Stimulated activated CD8-positive, alpha-beta memory T cell treated with anti-CD3 and anti-CD28 coated beads, Interleukin-4, amount 100 ng/mL, for 48 hours (primary cell): ENCODE measurements at regions not wholly inside any gene's neighbourhood (a gene's known extent, or its start where the extent isn't known, plus 50 kb on each side); places are given as distances from the start of the nearest gene placed in this dataset.

Experiments
- DNase-seq: peaks from one replicate; pipeline ENCODE4 v3.0.0-alpha.2; 2020

DNA sequence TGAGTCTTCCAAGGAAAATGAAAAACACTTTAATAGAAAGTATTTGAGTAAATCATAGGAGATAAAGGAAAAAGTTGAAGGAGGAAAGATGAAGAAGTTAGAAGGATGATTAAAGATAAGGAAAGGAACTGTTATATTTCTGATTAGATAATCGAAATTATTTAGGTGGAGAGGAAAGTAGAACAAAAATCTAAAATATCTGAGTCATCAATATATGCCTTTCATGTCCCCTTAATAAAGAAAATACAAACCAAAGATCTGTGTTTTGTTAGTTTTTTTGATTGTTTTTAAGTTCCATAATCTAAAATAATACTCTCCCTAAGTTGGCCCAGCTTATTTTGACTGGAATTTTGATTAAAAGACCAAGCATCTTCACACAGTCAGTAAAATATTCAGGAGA is 412.9 kb upstream of the DDX18 start:
- no peak for DNase-seq

DNA sequence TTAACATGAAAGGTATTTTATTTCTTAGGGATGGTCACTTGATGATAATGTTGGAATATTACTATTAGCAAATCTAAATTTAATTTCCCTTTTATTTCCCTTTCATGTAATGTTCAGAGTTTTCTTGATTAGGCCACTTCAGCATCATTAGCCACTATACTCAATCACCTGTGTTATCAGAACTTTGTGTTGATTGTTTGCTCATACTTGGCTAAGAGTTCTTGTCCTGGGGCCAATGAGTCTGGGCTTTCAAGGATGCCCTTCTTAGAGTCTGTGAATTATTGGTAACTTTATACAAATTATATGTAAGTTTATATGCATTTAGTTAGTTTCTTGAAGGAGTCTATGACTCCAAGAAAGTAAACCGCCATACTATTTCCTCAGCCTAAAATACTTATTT is 408.0 kb upstream of the DDX18 start:
- DNase-seq, result no peak

DNA sequence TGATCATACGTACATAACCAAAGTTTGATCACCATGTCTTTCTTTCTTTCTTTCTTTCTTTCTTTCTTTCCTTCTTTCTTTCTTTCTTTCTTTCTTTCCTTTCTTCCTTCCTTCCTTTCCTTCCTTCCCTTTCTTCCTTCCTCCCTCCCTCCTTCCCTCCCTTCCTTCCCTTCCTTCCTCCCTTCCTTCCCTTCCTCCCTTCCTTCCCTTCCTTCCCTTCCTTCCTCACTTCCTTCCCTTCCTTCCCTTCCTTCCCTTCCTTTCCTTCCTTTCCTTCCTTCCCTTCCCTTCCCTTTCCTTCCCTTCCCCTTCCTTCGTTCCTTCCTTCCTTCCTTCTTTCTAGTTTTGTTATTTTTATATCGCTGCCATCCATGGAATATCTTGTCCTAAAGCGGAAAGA is 406.7 kb upstream of the DDX18 start:
- no peak for DNase-seq

DNA sequence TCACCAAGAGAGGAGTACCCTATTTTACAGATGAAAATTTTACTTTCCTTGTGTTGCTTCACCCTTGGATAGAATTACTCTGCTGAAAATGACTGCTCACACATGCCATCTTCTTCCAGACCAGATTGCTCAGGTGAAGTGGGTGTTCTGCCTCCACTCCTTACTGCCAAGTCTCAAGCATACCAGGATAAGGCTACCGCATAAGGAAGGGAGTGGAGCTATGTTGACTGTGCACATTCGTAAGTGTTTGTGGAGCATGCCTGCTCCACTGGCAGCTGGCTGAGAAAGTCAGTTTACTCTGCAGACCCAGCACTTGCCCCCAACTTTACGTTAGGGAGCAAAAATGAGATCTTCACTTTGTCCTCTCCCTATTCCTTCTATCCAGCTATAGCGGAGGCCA is 405.0 kb upstream of the DDX18 start:
- DNase-seq, result no peak

DNA sequence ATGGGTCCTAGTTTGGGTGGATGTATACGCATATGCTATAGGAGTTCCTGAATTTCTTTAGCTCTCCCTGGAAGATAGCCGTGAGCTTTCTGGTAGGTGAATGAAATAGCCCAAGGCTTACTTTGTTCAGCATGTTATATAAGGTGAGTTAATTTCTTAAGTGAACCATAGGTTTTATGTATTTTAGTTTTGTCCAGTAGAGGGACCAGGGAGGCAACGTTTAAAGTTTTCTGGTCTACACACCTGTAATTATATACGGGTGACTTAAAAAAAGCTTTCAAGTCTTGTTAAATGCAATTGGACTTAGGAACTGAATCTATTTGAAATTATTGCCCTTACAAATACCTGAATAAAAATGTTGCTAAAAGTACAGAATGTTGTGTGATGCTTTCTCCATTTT is 402.5 kb upstream of the DDX18 start:
- no peak for DNase-seq

DNA sequence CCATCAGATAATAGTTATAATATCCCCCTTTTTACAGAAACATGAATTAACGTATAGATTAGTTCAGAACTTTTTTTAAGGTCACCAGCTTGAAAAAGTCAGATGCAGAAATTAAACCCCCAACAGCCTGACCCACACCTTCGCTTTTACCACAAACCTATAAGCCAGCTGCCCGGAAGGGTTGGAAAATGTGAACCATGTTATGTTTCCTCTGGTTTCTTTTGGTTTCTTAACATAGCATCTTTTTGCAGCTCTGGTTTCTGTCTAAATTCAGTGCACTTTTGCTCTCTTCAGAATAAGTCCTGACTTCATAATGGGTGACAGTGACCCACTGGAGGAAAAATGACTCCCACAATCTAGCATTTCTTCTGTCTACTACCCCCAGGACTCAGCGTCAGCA is 381.7 kb upstream of the DDX18 start:
- no peak for DNase-seq

DNA sequence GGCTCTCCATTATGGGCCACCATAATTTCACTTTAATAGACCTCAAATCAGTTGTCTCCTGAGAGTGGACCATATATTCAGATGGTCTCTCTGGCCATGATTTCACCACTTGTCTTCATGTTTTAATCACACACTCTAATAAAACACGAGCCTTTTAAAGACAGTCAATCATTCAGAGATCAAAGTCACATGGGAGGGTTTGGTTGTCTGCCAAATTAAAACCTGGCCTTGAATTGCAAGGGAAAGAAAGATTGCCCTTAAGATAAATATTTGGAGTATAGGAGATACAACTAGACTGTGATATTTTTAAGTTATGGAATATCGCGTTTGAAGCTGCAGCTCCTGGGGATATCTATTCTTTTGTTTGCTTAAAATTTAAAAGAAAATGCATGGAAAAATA is 377.8 kb upstream of the DDX18 start:
- no peak for DNase-seq

DNA sequence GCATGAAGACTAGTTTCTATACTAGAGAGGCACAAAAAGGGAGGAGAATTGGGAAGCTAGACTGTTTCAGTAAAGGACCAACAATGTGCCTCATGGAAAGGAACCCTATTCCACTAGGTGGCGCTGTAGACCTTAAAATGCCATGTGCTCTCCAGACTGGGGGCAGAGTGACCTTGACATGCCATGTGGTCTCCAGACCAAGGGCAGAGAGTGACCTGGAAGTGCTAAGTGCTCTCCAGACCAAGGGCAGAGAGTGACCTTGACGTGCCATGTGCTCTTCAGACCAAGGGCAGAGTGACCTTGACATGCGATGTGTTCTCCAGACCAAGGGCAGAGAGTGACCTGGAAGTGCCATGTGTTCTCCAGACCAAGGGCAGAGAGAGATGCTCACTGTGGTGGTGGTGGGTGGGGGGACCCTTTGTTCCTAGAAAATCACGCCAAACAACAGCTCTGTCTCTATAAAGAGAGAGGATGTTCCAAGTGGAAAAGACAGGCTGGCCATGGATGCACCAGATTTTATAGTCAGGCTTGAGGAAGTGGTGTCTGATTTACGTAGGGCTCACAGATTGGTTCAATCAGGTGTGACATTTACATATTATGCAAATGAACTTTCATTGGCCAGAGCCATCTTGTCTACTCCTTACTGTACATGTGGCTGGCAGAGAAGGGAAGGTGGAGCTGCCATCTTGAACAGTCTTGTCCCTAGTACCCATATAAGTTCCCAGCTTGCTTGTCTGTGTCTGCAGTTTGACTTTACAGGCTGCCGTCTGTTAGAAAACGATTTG is 344.0 kb upstream of the DDX18 start:
- DNase-seq, result peak; percentile 44

DNA sequence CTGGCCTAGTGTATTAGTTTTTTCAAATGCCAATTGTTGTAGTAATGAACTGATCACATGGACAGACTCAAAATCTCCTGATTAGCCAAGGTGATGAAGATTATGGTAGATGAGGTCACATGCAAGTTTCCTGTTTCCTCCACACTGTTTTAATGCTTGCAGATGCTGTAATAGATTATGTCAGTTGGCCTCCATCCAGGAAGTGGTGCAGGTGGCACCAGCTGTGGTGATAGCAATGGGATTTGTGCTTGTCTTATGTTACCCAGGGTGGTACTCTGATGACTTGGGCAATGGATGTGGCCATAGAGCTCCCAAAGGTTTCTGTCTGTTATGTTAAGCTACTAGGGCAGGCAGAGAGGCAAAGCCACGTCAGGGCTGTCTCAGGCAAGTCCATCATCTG is 332.9 kb upstream of the DDX18 start:
- DNase-seq, result no peak

DNA sequence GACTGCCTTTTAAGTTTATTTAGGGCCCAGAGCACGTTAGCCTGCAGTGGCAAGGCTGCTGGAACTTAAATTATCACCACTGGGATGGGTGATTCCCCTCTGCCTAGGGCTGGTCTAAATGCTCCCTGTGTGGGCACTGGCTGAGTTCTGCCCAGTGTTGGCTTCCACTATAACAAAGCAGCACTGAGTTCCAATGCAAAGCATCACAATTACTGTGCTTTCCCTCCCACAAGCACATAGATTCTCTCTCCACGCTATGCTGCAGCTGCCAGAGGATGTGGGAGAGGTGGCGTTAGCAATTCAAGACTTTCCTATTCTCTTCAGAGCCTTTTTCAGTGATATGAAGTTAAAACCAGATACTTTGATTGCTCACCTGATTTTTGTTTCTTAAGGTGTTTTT is 328.9 kb upstream of the DDX18 start:
- DNase-seq, result no peak

DNA sequence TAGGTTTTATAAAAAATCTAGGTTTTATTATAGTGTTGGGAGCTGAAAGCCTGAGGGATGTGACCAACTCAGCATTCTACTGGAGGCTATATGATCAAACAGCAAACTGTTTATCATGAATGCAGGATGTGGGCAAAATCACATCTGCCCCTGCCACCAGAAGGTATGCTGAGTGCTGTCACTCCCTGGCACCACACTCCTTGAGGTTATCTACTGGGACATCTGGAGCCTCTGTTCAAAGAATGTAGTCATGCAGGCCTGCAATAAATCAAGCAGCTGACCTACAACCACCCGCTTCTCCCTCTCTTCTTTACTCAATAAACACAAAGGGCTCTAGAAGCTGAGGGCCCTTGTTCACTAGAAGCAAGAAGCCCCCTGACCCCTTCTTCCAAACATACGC is 328.4 kb upstream of the DDX18 start:
- no peak for DNase-seq

DNA sequence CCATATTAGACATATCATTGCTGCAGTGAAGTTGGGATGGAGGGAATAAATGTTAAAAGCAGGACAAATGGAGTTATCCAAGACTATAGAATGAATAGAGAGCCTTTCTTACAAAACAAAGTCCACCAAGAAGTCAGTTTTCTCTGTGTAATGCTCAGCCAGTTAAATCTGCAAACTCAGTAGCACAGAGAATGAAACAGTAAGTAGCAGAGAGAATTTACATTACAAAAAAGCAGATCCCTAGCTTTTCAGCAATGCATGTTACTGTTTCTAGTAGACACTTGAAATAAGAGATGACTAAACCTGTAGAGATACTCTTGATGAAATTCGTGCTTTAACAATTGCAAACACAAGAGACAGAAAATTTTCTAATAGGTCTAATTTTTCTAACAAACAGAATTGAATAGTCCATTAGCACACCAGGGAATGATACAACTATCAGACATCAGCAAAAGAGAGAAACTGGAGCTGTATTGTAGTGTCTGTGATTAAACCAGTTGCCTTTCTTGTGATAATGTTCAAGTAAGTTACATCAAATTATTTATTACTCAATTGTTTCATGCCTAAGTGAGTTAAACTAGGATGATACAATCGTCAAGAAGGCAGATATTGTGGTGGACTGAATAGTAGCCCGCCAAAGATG is 322.2 kb upstream of the DDX18 start:
- DNase-seq, result no peak

DNA sequence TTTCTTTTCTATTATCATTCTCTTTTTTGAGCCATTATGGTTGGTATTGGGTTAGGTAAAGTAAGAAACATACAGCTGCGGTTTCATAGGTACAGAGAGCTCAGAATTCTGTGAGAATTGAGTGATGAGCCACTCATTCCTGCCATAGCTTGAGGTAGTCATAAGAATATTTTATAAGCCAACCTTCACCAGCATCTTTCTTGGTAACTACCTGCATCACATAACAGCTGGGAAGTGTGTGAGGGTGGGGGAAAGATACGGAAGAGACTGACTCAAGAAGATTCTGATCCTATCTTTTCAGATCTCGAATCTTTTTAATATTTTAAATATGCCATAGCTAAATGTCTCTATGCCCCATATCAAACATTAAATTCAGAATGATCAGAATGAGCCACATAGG is 313.8 kb upstream of the DDX18 start:
- no peak for DNase-seq

DNA sequence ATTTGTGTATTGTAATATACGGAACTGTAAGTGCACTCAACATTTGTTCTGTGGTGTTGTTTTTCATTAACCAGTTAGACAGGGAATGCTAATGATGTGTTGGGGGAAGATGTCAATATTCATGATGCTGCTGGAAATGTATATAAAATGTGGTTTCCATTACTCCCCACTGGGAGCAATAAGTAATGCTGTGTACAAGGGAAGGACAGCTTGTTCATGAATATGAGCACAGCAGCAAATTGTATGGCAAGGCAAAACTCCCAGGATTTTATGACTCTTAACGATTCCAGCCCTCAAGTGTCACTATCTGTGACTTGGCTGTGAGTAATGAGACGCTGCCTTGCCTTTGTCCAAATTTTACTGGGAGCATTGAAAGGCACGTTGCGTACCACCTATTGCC is 312.4 kb upstream of the DDX18 start:
- no peak for DNase-seq

DNA sequence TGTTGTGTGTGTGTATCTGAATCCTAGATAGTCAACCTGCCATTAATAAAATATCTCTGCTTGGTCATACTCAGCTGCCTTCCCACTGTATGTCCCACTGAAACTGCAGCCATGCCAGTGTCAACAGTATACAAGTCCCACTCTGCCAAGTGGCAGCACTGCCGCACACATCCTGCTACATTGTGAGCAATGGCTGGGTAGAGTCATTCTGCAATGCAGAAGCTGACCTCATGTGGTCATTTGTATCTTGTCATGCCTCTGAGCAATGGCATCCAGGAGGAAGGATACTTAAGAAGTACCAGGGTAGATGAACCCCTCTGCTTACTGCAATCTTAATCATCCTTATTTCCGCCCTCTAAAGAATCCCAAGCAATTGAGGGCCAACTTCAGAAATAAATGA is 302.2 kb upstream of the DDX18 start:
- DNase-seq, result no peak

DNA sequence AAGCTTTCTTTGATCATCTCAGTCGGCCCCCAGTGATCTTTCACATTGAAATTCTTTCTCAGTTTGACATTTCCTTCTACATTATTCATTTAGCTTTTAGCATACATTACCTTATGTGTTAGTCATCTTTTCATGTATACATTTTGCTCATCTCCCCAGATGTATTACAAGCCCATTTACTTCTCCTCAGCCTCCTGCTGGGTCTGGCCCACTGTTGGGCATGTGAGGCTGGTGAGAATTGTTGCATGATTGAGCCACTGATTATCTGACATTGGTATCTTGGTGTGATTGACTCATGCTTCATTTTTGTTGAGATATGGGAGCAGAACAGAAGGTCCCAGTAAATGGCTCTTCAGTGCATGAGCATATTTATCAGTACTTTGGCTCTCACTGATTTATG is 300.1 kb upstream of the DDX18 start:
- no peak for DNase-seq

DNA sequence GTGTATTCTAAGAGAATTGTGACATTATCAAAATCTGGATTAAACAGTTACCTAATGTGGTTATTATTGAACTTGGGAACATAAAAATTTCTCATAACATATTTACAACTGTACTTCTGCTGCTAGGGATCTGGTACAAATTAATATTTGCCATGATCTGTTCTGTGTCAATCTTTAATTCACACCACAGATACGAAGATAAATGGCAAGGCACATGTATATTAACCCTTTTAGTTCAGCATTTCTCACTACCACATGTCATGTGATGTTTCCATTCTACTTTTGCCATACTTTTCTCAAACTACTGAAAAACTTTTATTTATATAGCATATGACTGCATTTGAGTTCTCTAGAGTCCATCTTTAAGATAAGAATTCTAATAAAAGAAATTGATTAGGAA is 295.3 kb upstream of the DDX18 start:
- no peak for DNase-seq

DNA sequence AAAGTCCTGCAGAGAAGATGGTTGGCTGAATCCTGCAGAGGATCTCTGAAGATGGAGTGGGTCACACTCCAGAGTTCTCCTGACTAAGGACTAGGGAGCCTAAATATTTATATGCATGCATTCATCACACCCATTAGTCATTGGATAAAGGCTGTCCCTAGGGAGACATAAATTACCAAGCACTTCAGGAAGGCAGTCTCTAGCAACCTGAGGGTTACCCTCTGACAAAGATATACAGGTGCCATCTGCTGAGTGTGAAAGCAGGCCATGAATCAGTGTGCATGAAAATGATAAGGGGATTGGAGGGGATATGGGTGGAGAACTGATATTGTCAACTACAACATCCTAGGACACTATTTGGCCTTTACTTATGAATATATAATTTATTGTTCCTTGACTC is 294.8 kb upstream of the DDX18 start:
- no peak for DNase-seq

DNA sequence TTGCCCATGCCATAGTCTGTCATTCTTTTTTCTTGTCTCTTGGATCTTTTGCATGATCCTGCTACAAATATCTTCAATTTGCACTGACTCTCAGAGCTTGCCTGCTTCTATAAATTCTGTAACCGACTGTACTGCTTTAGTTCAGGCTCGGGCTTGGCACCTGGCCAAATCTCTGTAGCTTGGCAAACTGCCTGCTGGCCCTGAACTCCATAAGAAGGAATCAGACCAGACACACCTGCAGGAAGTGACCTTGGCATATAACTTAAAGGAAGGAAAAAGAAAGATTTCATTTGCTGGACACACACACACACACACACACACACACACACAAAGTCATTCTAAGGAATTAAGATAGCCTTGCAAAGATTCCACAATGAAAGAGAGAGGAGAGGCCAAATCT is 291.2 kb upstream of the DDX18 start:
- DNase-seq, result no peak

DNA sequence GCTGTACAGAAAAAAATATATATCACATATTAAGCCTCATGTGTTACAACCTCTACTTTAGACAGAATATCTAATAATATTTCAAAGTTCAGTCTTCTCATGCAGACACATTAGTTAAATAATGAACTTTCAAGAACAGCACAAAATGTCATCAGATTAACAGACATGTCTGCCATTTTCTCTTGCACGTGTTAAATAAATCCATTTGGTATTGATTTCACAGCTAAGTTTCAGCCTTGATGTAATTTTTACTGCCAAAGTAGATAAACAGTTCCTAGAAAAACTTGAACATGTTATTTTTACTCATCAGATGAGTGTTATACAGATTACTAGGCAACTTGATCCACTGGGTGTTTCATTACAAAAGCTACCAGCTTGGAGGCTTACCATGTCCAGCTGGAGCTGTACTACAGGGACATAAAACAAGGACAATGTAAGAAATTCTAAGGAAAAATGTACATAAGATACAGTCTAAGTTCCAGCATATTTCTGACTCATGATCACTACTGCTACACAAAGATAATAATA is 290.7 kb upstream of the DDX18 start:
- DNase-seq, result no peak

DNA sequence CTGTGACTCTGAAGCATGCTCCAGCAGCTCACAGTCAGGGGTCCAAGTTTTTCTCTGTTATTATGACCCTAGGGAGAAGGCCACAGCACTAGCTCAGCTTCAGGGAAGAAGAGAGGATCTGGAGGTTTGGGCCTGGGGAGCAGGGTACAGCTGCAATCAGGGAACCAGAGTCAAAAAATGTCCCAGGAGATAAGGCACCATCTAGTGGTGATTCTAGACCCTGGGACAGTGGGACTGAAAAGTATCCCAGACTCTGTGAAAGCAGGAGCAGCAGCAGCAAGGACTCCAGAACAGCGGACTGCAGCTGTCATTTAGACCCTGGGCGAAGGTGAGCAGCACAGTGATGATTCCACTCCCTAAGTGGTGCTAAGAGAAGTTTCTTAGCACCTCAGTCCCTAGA is 278.4 kb upstream of the DDX18 start:
- DNase-seq, result no peak

DNA sequence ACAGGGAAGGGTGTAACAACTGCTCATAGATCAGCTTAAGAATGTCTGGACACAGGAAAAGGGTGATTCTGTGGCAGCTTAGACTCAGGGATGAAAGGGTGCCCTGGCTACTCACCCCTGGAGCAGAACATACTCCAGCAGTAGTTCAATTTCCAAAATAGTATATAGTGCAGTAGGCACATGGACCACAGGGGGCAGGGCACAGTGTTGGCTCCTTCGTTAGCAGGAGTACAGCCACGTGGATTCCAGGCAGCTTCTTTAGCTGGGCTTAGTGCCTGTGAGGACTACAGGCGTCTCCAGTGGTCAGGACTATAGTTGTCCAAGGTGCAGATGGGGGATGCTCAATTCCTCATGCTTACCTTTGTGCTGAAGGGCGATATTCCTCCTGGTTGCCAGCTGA is 277.5 kb upstream of the DDX18 start:
- no peak for DNase-seq

DNA sequence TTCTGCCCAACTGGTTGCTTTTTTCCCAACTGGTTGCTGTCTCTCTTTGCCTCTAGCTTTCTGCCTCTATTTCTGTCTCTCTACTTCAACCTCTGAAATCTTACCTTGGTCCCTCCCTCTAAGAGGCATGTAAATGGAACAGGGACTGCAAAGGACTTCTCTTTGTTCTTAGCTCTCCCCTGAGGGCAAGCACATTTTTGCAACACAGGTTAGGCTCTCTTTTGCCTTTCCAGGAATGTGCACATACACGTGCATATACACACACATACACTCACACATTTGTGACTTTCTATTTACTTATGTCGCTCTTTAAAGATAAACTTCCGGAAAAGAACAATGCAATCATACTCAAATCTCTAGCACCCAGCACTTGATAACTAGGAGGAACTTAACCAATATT is 262.6 kb upstream of the DDX18 start:
- DNase-seq, result no peak

DNA sequence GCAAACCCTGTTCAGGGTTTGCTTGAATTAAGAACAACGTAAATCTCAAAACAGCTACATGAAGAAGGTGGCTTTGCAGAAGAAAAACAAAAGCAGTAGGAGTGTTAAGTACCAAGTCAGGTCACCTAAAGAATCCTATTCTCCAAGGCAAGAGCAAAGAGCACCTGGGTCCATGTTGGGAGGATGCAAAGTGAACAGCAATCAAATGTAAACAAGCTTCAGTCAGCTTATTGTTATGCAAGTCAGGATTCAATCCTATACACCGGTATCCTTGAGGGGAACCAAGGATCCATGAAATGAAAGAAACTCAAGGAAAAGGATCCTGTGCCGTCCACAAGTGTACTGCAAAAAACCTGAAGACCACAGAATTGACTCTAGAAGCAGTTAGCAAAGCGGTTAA is 261.0 kb upstream of the DDX18 start:
- DNase-seq, result no peak

DNA sequence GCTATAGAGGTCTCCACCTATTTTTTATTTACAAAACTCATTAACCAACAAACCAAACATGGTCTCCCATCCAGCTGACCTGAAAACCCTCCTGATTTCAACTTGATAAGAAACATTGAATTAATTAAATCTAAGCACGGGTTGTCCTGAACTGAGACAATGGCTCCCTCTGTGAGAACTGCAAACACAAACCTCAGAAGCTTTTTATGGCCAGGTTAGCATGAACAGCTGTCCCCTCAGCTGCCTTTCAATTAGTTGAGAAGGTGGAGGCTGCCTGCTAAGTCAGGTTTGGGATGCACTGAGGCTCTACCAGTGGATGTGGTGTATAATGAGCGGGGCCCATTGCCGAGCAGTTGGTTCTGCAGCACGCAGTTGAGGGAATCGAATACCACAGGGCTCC is 258.5 kb upstream of the DDX18 start:
- no peak for DNase-seq
